ENCODE measurements at regions not wholly inside any gene's neighbourhood (a gene's known extent, or its start where the extent isn't known, plus 50 kb on each side); places are given as distances from the start of the nearest gene placed in this dataset.

- TF ChIP-seq CBX8 (IDR thresholded peaks at IDR 0.05; ENCODE audit: borderline replicate concordance, low read depth, low read length) (no peak), PHF8 (conservative IDR thresholded peaks at IDR 0.05; ENCODE audit: low read depth, low read length) (no peak)
Measured at GRCh38 chr13:44669534-44669933, 93.4 kb upstream of the TSC22D1 start (continued).
